GM21825 (cell line): ENCODE measurements at regions not wholly inside any gene's neighbourhood (a gene's known extent, or its start where the extent isn't known, plus 50 kb on each side); places are given as distances from the start of the nearest gene placed in this dataset.

ENCODE experiments used
- ATAC-seq: cut with Tn5 transposase; IDR thresholded peaks from one replicate; pipeline ENCODE4 v1.9.1; 2021; ENCODE audit warnings: mild to moderate bottlenecking, moderate library complexity; ENCODE audit not compliant: unreplicated experiment

DNA sequence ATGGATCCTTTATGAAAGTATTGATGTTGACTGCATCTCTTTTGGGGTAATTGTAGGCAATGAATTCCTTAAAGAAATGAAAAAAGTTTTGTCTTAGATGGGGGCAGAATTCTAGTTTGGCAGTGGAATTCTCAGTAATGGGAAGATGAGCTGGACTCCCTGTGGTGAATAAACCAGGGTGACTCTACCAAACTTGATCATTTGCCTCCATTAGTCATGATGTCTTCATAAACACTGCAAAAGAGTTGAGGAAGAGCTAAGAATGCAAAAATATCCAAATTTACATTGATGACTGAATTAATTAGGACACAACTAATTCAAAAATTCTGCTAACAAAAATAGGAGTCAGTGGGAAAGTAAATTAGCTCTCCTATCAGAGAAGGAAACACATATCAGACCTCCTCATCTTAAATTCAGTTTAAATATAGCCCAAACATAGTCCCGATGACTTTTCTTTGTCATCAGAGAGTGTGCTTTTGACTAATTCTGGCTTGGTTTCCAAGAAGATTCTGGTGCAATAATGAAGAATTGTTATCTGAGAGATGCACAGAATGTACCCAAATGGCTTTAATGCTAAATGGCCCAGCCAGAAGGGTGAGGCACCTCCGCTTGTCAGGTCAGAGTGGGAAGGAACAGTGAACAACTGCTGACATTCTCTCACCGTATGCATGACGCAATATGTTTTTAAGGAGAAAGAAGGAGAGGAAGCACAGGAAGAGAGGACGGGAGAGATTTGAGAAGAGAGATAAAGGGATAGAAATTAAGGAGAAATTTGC, 525.1 kb downstream of the LMO4 start:
- ATAC-seq, result no peak

DNA sequence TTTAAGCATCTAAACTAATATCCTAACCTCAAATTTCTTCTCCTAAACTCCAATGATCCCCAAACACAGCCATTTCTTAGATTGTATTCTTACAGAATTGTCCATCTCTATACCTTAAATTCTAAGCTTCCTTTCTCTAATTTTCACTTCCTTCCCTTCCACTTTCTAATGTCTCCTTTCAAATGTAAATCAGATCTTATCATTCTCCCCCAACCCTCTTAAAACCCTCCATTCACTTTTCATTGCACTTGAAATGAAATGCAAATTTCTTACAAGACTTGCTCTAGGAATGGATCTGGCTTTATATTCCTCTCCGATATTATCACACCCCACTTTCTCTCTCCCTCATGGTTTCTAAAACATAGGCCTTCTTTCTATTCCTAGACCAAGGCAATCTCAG, 534.6 kb downstream of the LMO4 start:
- ATAC-seq, result no peak

DNA sequence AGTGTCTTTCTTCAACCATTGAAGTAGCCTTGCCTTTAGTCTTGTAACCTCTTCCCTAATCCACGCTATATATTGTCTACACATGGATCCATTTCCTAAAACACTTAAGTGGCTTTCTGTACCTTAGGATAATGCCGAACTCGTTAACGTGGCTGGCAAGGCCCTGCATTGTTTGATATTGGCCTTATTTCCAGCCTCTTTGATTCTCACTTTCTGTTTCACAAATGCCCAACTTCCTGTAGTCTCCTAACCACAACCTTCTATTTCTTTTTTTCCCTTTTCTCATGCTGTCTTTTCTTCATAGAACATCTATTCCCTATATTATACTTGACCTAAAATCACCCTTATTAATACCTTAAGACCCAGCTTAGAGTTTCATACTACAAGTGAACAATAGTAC, 536.0 kb downstream of the LMO4 start:
- ATAC-seq, result peak; percentile 68

DNA sequence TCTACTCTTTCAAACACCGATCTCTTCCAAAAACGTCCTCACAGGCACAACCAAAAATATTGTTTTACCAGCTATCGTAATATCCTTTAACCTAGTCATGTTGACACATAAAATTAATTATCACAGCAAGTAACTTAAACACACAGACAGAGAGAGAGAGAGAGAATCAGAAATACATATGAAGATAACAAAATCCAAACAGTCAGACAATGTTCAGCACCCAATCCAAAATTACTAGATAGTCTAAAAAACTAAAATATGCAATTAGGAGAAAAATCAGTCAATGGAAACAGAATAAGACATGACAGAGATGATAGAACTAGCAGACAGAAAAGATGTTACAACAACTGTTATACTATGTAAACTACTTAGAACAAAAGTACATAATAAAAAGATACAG, 537.7 kb downstream of the LMO4 start:
- ATAC-seq, result no peak

DNA sequence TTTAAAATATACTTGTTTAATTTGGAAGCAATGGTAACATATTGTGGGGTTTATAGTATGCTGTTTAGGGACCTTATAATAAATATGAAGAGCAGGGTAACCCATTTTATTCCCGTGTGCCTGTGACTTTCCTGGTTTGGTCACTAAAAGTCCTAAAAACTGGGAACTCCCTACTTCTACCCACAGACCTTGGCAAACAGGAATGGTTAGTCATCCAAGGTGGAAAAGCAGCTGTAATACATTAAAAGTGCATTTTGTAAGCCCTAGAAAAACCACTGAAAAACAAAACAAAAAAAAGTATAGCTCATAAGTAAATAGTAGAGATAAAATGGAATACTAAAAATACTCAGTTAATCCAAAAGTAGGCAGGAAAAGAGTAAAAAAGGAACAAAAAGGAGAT, 538.9 kb downstream of the LMO4 start:
- ATAC-seq, result no peak

DNA sequence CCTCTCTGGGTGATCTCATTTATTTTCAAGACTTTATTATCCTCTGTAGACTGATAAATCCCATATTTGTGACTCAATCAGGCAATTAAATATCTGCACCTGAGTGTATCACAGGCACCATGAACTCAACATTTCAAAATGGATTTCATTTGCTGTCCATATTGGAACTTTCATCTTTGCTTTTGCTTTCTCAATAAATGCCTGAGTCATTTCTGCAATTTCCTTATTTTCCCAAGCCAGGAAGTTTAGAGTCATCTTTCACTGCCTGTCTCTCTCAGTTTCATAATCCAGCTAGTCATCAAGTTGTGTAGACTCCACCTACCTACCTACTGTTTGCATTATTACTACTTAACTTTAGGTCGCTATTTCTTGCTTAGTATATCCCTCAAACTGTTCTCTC, 540.9 kb downstream of the LMO4 start:
- ATAC-seq, result no peak

DNA sequence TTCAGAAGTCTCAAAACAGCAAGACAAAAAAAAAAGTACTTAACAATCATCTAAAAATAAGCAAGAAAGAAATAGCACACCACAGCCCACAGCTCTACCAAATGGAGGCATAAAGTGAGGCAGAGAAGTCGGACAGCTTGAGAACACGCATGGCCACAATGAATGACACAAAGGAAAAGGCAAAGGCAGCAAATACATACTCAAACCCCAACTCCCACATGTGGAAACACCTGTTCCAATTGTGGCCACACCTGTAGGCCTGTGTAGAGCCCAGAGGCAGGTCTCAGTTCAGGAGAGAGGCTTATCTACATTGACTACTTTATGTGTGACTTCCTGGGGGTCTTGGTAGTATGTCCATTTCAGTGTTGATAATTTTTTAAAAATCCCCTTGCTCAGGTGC, 543.5 kb downstream of the LMO4 start:
- ATAC-seq, result peak; percentile 48

DNA sequence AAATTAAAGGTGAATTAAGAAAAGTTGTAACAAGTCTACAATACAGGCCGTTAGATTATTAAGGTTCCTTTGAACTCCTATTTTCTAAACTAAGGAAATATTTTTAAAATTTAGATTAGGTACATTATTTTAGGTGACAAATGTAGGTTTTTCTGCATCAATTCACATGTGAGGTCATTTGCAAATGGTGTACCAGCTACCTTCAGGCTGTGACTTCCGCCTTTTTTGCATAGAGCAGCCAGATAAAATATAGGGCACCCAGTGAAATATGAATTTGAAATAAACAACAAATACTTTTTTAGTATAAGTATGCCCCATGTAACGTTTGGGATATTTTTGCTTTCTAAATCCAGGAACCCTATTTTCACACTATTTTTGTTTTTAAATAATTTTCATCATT, 544.0 kb downstream of the LMO4 start:
- ATAC-seq, result no peak

DNA sequence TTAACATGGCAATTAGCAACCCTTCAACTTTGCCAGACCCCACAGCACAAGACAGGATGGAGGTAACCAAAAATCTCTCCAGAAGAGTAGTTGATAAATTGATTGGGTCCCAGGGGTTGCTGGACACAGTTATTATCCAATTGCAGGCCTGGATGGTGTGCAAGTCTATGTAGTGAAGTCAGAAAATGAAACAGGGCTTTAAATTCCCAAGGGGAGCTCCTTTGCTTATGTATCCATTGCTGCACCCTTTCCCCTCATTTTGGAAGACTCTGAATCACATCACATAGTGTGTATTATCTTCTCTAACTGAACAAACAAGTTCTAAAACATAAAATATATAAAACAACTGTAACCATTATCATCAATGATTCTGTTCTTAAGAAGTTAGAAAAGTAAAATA, 550.2 kb downstream of the LMO4 start:
- ATAC-seq, result no peak

DNA sequence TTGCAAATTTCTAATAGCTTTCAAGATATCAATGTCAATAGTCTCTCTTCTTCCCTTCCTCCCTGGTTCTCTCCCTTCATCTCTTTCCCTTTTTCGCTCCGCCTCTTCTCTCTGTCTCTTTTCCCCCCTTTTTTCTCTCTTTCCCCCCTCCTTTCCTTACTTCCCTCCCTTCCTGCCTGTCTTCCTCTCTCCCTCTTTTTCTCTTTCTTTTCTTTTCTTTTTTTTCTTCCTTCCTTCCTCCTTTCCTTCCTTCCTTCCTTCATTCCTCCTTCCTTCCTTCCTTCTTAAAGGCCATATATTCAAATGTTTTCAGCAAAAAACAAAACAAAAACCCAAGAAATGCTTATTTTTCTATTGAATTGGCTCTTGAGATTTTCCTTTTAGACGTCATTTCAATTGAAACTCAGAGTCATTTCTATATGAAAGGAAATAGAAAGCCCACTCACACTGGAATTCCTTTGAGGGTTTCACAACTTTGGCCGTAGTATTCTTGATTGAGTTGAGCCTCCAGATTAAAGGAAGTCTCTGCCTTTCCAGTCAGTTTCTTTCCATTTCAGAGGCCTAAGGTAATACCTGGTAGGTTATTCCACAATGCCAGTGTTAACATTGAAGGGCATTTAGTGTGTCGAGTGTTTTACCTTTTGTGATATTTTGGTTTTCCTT, 551.5 kb downstream of the LMO4 start:
- ATAC-seq, result no peak

DNA sequence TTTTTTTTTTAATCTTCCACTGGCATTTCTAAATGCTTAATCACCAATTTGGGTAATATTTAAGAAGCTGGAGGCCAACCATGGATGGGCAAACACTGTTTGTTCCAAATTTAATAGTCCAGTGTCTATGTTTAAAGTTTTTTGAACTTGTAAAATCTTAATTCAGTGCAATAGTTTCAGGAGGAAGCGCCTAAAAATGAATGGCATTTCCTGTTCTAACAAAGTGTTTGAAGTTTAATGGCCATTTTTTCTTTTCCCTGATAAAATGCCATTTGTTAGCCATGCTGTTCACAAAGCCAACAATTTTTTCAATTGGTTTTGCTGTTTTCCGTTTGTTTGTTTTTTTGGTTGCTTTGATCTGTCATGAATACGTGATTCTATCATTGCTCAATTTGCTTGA, 552.1 kb downstream of the LMO4 start:
- no peak for ATAC-seq

DNA sequence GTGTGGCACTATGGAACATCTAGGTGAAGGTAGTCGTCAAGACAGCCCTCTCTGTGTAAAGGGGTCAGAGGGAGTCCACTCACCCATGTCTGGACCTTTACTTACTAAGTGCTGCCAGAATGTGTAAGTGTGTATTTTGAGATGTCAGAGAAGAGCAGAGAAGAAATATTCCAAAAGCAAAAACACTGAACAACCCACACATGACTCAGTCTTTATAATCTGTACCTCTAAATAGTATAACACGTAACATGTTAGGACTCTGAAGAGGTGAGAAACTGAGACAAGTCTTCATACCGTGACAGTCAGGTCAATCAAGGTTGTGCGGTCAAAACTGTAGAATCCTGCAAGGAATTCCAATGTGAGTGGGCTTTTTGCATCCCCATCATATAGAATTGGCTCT, 555.2 kb downstream of the LMO4 start:
- no peak for ATAC-seq

DNA sequence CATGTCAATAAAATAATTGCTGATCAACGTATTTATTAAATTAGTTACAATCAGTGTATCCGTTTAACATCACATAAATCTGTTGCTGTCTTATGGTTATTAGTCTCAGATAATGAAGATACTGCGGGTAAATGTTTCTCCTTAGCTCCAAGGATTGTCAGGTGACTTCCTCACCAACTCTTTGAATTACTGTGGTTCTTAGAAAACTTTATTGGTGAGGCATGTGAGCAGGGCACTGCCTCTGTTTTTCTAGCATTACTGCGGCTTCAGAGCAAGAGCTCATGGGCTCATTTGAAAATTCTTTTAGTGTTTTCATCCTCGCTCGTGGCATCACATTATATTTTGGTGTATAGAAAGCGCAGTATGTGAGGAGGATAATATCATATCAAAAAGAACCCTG, 555.9 kb downstream of the LMO4 start:
- no peak for ATAC-seq

DNA sequence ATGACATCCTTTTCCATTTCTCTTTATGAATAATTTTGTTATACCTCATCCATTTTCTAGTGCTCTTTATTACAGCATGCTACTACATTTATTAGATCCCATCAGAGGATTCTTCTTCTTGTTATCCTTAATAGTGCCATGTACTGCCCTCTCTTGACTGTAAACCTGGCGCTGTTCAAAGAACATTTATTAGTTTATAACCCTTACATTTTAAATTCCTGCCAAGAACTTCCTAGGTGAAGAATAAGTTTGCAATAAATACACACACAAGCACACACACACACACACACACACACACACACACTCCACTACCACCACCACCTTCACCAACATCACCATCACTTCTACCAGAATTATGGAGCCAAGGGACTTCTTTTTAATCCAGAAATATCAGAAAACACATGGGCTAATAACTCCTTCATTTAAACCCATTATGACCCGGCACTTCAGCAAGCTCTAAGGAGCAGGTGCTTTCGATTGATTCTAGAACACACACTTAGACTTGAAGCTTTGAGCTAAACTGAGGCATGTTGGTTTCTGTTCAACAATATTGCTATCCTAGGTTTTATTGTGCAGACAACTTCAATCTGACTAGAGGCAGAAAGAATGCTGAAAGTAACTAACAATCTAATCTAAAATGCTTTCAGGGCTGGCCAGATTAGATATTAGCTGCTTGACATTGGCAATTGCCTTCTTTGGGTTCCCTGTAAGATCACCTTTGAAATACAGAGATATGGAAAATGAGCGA, 556.8 kb downstream of the LMO4 start:
- ATAC-seq, result no peak

DNA sequence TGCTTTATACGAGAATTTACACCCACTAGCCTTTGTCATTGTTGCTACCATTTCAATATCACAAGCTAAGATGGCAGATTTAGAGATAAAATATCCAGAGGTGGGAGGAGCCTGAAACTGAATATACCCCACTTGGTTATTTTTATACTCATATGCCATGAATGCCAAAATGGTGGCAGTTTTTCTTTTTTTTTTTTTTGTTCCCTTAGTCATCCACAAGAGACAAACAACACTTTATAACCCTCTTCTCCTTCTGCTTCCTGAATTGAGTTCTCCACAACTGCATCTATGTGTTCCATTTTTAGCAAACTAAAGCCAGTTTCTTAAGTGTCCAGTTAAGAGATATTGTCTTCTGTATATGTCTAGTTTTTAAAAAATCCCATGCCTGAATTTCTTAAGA, 558.4 kb downstream of the LMO4 start:
- ATAC-seq, result no peak

DNA sequence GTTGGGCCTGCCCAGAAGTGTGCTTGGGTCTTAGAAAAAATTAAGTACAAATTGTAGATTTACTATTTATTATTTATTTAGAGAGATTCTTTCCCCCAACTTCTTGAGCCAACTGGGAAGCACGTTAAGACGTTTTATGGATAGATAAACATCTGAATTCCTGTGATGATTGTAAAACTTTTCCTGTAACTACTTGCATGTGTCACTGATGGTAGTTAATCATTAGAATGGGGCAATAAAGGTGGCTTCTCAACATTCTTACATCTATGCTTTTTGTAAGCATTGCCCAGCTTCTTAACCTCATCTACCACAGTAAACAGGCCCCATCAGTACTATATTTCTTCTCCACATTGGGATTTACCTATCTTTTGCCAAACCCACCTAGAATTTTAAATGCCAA, 559.8 kb downstream of the LMO4 start:
- ATAC-seq, result no peak

DNA sequence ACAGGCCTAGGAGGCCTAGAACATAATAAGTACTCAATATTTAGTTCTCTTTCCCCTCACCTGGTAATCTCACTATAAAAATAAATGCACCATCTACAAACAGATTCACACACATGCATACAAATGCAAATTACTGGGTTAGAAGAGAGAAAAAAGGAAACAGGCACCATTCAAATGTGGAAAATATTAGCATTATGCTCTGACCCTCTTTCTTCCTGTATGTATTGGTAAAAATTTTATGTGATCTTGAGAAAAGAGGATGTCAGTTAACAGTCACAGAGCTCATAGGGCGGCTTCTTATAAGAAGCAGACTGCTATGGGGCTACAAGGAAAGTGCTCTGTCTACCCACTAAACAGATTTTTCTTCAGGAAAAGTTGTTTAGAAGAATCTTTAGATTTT, 565.4 kb downstream of the LMO4 start:
- no peak for ATAC-seq

DNA sequence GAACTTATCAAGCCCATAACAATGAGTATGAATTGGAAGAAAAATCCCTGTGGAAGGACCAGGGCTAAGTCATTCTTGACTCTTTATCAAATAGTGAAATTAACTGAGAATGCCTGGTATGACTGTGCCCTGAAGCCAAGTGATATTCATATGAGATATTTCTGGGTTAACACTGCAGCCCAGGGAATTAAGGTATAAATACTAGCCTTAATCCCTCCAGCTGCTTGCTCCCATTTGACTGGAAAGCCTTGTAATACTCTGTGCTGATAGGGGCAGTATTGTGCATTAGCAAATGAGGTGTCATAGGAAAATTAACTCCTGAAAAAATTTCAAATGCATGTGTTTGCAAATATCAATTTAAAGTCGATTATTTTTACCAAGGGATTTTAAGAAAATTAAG, 568.8 kb downstream of the LMO4 start:
- ATAC-seq, result no peak

DNA sequence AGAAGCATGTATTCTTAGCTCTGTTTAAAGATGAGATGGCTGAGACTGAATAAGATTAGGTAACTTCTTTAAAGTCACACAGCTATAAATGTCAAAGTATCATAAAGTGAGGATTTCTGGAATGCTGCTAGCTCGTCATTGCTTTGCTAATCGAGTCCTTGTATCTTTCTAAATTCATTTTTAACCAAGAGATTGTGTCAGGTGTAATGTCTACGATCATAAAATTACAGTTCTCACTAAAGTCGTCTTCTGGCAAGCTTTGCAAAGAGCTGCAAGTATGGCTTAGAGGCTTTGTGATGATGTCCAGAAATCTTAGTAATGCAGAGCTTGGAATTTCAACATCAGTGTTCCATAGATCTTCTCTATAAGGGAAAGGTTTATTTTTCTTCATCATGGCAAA, 569.8 kb downstream of the LMO4 start:
- no peak for ATAC-seq

DNA sequence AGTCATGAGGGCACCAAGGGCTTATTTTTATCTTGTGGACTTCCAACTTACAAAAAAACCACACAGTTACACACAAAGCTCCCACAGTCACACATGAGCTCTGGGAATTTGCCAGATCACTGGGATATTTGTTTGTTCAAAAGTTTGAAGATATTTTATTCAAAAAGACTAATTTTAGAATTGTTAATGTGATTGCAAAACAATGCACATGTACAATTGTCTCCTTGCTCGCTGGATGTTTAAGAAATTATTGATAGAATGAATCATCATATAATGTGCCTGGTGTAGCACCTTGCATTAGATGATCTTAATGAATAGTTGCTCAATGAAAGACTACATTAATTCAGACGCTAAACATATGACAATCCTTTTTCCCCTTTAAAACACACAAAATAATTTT, 570.3 kb downstream of the LMO4 start:
- no peak for ATAC-seq

DNA sequence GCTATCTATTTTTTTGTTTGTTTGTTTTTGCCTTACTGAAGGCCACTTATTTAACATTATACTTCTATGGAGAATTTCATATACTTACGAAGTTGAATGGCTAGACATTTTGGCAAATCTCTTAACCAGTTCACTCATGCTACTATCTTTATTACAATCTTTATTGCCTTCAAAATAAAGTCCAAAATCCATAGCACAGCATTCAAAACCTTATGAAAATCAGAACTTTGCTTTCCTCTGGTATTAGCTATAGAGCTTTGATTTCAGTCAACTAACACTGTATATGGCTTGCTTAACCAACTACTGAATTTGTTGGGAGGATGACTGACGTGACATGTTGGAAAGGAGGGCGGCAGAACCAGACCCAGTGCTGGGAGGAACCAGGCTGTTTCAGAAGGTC, 571.1 kb downstream of the LMO4 start:
- no peak for ATAC-seq

DNA sequence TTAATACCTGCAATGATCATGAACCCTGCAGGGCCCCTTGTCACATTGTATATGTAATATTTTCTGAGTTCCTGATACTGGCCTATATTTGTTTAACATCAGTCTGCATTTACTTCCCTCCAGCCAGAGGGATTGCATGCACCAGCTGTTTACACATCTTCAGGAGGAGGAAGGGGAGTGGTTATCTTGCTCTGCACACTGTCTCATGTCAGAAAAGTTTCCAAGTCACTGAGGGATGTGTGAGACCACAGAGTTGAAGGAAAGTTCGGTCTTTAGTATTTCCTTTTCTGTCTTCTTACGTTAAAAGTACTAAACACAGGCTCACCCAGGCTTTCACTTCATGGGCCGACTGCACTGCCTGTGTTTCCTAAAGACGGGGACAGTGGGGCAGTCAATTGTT, 574.1 kb downstream of the LMO4 start:
- no peak for ATAC-seq
